ENCODE measurements at regions not wholly inside any gene's neighbourhood (a gene's known extent, or its start where the extent isn't known, plus 50 kb on each side); places are given as distances from the start of the nearest gene placed in this dataset.

GRCh38 chr5:168042284-168043068 is 249.0 kb upstream of the WWC1 start:
- no peak for TF ChIP-seq CTCF (conservative IDR thresholded peaks at IDR 0.05)
- no peak overlapping the region for H3K27ac ChIP-seq

GRCh38 chr5:168046163-168046562 is 245.3 kb upstream of the WWC1 start:
- no peak overlapping the region for H3K27ac ChIP-seq
- no peak for TF ChIP-seq CTCF (conservative IDR thresholded peaks at IDR 0.05)

- H3K27ac ChIP-seq = no peak overlapping the region
- TF ChIP-seq CTCF (conservative IDR thresholded peaks at IDR 0.05) = peak; percentile 76
Measured at GRCh38 chr5:168047043-168047668, 244.3 kb upstream of the WWC1 start.

- TF ChIP-seq CTCF (conservative IDR thresholded peaks at IDR 0.05) = peak; percentile 41; the same call in 1 of the 2 replicates
- no peak overlapping the region for H3K27ac ChIP-seq
Measured at GRCh38 chr5:168047669-168048111, 243.8 kb upstream of the WWC1 start.

- TF ChIP-seq CTCF (conservative IDR thresholded peaks at IDR 0.05) = no peak
- H3K27ac ChIP-seq = no peak overlapping the region
Measured at GRCh38 chr5:168048486-168048885, 243.0 kb upstream of the WWC1 start.

GRCh38 chr5:168052686-168053085 is 238.8 kb upstream of the WWC1 start:
- no peak for TF ChIP-seq CTCF (conservative IDR thresholded peaks at IDR 0.05)
- H3K27ac ChIP-seq = no peak overlapping the region

- H3K27ac ChIP-seq = no peak overlapping the region
- TF ChIP-seq CTCF (conservative IDR thresholded peaks at IDR 0.05) = no peak
Measured at GRCh38 chr5:168054091-168054490, 237.4 kb upstream of the WWC1 start.
